ENCODE measurements at regions not wholly inside any gene's neighbourhood (a gene's known extent, or its start where the extent isn't known, plus 50 kb on each side); places are given as distances from the start of the nearest gene placed in this dataset.

DNA sequence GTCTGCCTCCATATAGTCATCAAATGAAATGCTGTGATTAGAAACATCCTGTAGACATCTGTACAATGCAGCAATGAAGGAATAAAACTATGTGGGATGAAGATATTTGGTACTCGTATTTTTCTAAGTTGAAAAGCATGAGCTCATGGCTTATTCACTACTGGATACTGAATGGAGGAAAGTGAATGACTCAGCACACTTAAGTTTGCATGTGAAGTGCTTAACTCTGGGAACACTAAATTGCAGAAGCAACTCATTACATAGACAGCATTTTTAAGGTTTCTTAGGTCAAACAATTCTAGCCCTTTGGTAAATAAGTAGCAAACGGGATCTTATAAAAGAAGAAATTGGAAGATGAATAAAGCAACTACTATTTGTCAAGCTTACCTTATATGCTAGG, 429.0 kb upstream of the MIR17HG start:
- 28% methylated on average over 2 of the region's 2 CpGs for WGBS (ENCODE audit: insufficient coverage, low coverage, low lambda C conversion rate, missing lambda C conversion rate)
- ATAC-seq = no peak
- no peak for DNase-seq

DNA sequence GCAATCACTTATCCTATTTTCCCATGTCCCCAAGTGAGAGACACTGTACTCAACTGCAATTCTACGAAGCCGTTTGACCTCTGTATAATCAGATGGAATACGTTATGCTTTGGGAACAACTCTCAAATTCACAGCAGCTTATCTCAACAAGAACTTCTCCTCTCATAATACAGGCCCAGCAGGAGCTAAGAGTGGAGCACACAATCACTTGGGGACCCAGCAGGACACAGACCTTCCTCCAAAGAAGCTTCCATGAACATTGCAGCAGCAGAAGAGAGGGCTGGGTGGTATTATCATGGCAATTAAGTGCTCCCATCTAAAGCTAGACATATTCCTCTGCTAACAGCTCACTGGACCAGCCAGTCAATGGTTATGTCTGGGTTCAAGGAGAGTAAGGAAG, 428.3 kb upstream of the MIR17HG start:
- no peaks in the 10 kb centered on the region for H3K27me3 ChIP-seq
- no peak overlapping the region for H3K4me3 ChIP-seq
- no peaks in the 10 kb centered on the region for H3K9me3 ChIP-seq
- TF ChIP-seq, protein P1, sequence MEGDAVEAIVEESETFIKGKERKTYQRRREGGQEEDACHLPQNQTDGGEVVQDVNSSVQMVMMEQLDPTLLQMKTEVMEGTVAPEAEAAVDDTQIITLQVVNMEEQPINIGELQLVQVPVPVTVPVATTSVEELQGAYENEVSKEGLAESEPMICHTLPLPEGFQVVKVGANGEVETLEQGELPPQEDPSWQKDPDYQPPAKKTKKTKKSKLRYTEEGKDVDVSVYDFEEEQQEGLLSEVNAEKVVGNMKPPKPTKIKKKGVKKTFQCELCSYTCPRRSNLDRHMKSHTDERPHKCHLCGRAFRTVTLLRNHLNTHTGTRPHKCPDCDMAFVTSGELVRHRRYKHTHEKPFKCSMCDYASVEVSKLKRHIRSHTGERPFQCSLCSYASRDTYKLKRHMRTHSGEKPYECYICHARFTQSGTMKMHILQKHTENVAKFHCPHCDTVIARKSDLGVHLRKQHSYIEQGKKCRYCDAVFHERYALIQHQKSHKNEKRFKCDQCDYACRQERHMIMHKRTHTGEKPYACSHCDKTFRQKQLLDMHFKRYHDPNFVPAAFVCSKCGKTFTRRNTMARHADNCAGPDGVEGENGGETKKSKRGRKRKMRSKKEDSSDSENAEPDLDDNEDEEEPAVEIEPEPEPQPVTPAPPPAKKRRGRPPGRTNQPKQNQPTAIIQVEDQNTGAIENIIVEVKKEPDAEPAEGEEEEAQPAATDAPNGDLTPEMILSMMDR (IDR thresholded peaks at IDR 0.05) = no peak
- no peak for TF ChIP-seq POLR2A (IDR thresholded peaks at IDR 0.05)
- H3K27ac ChIP-seq = no peak overlapping the region
- no peak for ATAC-seq
- H3K36me3 ChIP-seq = no peaks in the 10 kb centered on the region
- H3K4me1 ChIP-seq = no peaks in the 10 kb centered on the region
- no peak for DNase-seq
- intact Hi-C loops (cut with DNase I) = no loop called here
- 60% methylated on average over 3 of the region's 3 CpGs for WGBS (ENCODE audit: insufficient coverage, low coverage, low lambda C conversion rate, missing lambda C conversion rate)

More for the DNA sequence above, 429.0 kb upstream of the MIR17HG start:
- Histone ChIP-seq H3K9me3 (no peaks in the 10 kb centered on the region), H3K4me1 (no peaks in the 10 kb centered on the region), H3K27me3 (no peaks in the 10 kb centered on the region), H3K4me3 (no peak overlapping the region), H3K36me3 (no peaks in the 10 kb centered on the region), H3K27ac (no peak overlapping the region)
- intact Hi-C loops (cut with DNase I) = no loop called here
- TF ChIP-seq, protein P1 (IDR thresholded peaks at IDR 0.05) = no peak
- TF ChIP-seq POLR2A (IDR thresholded peaks at IDR 0.05) = no peak

DNA sequence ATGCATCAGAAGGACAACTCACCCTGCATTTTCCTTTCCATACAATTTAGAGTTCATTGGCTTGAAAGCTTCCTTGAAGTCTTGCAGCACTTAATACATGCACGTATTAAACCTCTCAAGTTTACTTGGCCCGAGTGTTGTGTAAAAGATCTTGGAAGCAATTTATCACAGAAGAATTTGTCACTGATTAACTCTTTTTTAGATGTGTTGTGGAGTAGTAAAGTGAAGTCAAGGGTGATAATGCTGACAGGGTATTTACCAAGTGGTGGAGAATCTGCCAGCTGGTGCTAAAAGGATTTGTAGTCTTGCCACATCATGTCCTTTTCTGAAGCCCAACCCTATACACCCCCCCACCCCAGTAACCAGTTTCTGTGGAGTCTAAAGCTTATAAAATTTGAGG, 421.0 kb upstream of the MIR17HG start:
- DNase-seq (no peak), ATAC-seq (no peak)
- Histone ChIP-seq H3K36me3 (no peaks in the 10 kb centered on the region), H3K4me3 (no peak overlapping the region), H3K4me1 (no peaks in the 10 kb centered on the region), H3K9me3 (no peaks in the 10 kb centered on the region), H3K27me3 (no peaks in the 10 kb centered on the region), H3K27ac (no peak overlapping the region)
- intact Hi-C loops (cut with DNase I) = no loop called here
- no peak for TF ChIP-seq POLR2A (IDR thresholded peaks at IDR 0.05)
- TF ChIP-seq, protein P1 (IDR thresholded peaks at IDR 0.05) = no peak
- 0% methylated on average over 2 of the region's 2 CpGs for WGBS (ENCODE audit: insufficient coverage, low coverage, low lambda C conversion rate, missing lambda C conversion rate)

DNA sequence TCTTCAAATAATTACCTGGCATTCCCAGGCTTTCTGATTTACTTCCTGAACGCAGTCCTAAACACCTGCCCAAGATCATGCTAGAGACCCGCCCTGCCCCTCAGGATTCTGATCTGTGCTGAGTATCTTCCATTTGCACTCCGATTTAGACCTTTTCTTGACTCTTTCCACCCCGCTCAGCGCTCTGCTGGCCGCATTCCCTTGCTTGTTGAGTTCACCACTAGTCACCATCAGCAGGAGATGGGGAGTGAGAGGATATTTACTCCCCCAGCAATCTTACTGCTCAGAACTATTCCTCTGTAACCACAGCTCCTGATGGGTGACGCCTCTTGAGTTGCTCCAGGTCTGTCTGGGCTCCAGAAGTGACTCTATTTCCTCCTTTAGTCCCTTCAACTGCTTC, 419.4 kb upstream of the MIR17HG start:
- H3K4me3 ChIP-seq = no peak overlapping the region
- H3K36me3 ChIP-seq = no peaks in the 10 kb centered on the region
- intact Hi-C loops (cut with DNase I) = no loop called here
- no peaks in the 10 kb centered on the region for H3K27me3 ChIP-seq
- ATAC-seq = no peak
- H3K9me3 ChIP-seq = no peaks in the 10 kb centered on the region
- 72% methylated on average over 6 of the region's 7 CpGs for WGBS (ENCODE audit: insufficient coverage, low coverage, low lambda C conversion rate, missing lambda C conversion rate)
- H3K4me1 ChIP-seq = no peaks in the 10 kb centered on the region
- H3K27ac ChIP-seq = no peak overlapping the region
- TF ChIP-seq POLR2A (IDR thresholded peaks at IDR 0.05) = no peak
- TF ChIP-seq, protein P1 (IDR thresholded peaks at IDR 0.05) = no peak
- DNase-seq = no peak
